Stimulated activated CD8-positive, alpha-beta memory T cell treated with anti-CD3 and anti-CD28 coated beads, Interleukin-2, amount 100 ng/mL, for 48 hours (primary cell): ENCODE measurements at regions not wholly inside any gene's neighbourhood (a gene's known extent, or its start where the extent isn't known, plus 50 kb on each side); places are given as distances from the start of the nearest gene placed in this dataset.
"Not testable (repeated sequence)": the region's sequence is repeated elsewhere in the genome, so short reads cannot be mapped to it uniquely, and the experiment has no call there.

Source experiments
- DNase-seq, 2 donors: peaks; one replicate each; pipeline ENCODE4 v3.0.0-alpha.2; 2020; ENCODE audit warnings: low read depth in 2 of 2

- no peak for DNase-seq
Measured at GRCh38 chr14:104249706-104250105, 111.3 kb downstream of the KIF26A start.

DNA sequence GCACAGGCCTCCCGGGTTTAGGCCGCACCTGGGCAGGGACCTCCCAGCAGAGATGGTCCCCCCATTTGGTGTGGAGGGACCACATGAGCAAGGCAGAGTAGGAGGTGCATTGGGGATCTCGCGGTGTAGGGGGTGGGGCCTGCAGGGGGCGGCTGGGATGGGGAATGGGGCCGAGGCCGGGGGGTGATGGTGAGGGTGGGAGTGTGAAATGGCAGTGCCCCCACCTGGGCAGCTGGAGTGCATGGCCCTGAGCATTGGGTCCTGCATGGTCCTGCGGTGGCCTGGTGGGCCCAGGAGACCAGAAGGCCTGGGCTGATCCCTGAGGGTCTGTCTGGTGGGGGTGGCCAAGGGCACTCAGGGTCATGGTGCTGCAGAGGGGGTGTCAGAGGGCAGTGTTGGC lies 111.8 kb downstream of the KIF26A start:
- DNase-seq = no peak

DNA sequence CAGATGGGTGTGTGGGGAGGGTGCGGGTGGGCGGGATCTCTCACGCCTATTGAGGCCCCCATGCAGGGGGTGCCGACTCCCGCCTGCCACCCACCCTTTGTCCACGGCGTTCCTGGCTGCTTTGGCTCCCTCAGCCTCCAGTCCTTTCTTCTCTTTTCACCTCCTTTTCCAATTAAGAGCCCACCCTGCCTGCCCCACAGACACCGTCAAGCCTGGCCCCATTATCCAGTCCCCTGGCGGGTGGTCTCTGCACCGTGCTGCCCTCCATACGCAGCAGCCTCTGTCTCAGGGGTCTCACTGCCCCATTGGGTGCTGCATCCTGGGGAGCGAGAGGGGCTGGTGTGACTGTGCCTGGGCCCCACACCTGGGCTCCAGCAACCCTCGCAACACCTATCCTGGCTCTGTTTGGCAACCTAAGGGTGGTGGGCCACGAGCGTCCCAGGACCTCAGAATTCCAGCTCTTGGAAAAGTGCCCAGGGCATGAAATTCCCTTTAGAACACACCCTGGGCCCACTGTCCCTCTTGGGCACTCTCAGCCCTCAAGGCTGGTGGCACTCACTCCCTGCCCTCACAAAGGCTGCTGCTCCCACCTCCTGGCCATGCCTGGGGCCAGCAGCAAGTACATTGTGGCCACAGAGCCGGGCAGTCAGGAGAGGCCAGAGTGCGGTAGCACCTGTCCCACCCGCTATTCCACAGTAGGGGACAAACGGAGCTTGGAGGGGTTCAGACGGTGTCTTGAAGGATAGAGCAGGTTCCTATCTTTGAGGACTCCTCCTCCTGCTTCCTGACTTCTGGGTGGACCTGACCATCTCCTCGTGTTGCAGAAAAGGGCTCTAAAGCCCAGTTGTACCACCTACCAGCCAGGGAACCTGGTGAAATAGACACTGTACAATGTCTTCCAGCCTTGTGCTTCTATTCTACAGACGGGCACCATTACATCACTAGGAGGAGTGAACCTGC lies 114.1 kb downstream of the KIF26A start:
- no peak for DNase-seq

GRCh38 chr14:104253223-104253822 lies 114.9 kb downstream of the KIF26A start:
- no peak for DNase-seq

DNA sequence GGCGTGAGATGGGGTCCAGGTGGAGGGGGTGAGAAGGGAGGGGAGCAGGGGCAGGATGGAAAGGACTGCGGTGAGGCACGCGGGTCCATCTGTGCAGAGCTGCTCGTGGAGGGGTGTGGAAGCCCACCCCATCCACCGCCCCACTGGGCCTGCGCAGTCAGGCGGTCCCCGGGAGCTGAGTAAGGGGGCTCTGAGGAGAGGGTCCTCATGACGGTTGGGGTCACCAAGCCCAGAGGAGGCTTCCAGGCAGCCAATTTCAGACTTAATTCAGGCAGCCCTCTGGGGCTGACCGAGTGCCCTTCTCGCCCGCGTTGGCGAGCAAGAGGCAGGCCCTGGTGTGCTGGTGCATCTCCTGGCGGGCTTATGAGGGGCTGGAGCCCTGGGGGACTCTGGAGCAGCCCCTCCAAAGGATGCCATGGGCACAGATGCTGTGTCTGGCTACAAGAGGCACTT lies 115.5 kb downstream of the KIF26A start:
- DNase-seq = no peak

DNA sequence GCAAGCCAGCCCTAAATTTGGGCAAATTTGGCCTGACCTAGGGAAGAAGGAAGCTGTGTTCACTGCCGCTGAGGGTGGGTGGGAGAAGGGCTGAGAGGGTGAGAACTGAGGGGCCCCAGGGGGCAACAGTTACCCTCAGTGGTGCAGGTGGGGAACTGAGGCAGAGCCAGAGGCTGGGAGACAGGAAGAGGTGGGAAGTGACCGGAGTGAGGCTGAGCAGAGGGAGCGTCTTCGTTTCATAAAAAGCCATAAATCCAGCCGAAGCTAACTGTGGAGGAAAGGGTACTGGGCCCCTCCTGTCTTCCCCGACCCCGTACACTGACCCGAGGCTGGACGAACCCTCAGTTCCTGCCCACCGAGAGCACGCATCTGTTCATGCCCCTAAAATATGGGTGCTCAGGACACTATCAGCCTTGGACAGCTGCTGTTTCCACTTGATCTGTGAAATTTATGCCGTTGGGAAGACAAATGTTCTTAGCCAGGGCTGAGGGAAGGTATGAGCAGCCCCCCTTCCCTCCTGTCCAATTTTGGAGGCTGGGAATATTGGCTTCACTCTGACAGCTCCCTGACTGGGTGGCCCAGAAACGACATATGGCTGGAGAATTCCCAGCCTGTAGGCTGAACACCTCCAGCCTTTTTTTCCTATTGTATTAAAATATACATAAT lies 116.5 kb downstream of the KIF26A start:
- DNase-seq = no peak

GRCh38 chr14:104256025-104256424 lies 117.6 kb downstream of the KIF26A start:
- DNase-seq = no peak

- no peak for DNase-seq
Measured at GRCh38 chr14:104262515-104263514, 124.4 kb downstream of the KIF26A start.

GRCh38 chr14:104263675-104264358 lies 125.4 kb downstream of the KIF26A start:
- DNase-seq = no peak

GRCh38 chr14:104264495-104265265 lies 126.3 kb downstream of the KIF26A start:
- no peak for DNase-seq

- DNase-seq = no peak
Measured at GRCh38 chr14:104265918-104266630, 127.7 kb downstream of the KIF26A start.

DNA sequence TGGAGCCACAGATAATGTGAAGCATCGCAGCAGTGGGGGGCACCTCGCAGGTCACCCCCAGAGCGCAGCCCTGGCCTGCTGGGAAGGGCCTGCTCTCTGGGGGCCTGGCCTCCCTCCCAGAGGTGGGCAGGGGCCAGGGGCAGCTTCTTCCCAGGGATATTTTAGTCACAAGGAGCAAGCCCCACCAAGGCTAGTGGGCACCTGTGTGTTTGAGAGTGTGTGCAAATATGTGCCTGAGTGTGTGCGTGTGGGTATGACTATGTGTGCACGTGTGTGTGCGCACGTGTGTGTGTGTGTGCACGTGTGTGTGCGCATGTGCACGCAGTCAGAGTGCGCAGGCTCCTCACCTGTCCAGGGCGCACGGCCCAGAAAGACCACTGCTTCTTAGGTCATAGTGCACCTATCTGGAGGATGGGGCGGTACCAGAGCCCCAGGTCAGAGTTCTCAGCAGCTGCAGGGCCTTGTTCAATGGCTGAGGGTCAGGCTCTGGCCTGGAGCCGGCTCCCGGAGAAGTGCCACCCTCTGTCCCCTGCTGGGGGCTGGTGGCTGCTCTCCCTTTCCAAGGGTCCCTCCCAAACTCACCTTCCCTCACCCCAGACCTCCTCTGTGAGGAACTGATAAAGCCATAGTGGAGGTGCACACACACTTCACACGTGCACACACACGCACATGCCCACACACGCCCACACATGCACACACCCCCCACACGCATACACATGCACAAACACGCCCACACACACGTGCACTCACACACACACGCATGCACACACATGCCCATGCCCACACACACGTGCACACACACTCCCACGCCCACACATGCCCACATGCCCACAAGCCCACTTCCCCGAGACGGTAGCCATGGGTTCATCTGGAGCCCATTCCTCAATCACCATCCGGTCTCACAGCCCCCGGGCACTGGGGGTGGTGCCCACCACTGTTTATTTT lies 128.5 kb downstream of the KIF26A start:
- no peak for DNase-seq

- DNase-seq = no peak
Measured at GRCh38 chr14:104267895-104268294, 129.5 kb downstream of the KIF26A start.

DNA sequence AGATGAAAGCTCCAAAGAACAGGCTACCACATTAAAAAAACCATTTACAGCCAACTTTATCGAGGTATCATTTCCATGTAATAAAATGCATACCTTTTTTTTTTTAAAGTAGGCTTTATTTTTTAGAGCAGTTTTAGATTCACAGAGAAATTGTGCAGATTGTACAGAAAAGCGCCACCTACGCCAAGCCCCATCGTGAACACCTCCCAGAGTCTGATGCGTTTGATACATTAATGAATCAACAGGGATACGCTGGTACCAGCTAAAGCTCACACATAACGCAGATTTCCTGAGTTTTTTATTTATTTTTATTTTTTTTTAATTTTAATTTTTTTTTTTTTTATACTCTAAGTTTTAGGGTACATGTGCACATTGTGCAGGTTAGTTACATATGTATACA lies 129.9 kb downstream of the KIF26A start:
- no peak for DNase-seq

GRCh38 chr14:104268725-104269436 lies 130.5 kb downstream of the KIF26A start:
- DNase-seq = no peak

GRCh38 chr14:104269511-104270241 lies 131.3 kb downstream of the KIF26A start:
- DNase-seq = not testable (repeated sequence)

- DNase-seq = no peak
Measured at GRCh38 chr14:104271391-104271790, 133.0 kb downstream of the KIF26A start.
